ENCODE measurements at regions not wholly inside any gene's neighbourhood (a gene's known extent, or its start where the extent isn't known, plus 50 kb on each side); places are given as distances from the start of the nearest gene placed in this dataset.

- ATAC-seq: no peak
- TF ChIP-seq CTCF (IDR thresholded peaks at IDR 0.05): no peak
- Histone ChIP-seq H3K9me3 (no peaks in the 10 kb centered on the region), H3K27me3 (ENCODE audit: insufficient read depth in 3 of 3, low read length in 2 of 3) (peaks cover 0 to 8% (median 0%) of the 10 kb centered on the region in 3 donors), H3K36me3 (ENCODE audit: insufficient read depth in 1 of 2, low read depth in 1 of 2) (no peaks in the 10 kb centered on the region), H3K4me1 (no peaks in the 10 kb centered on the region), H3K4me3 (no peak overlapping the region), H3K27ac (no peak overlapping the region)
- intact Hi-C loops (cut with DNase I): no loop called here
- no peak for DNase-seq
- WGBS, 3 donors: 58 to 65% (median 64%) methylated on average over 10 of the region's 10 CpGs
Measured at GRCh38 chr20:61192337-61192950, 59.6 kb upstream of the CDH4 start.

GRCh38 chr20:61193164-61193563, 58.9 kb upstream of the CDH4 start:
- WGBS, 3 donors: 87 to 89% (median 88%) methylated on average over 12 to 15 of the region's 15 CpGs
- no peaks in the 10 kb centered on the region for H3K36me3 ChIP-seq (ENCODE audit: insufficient read depth in 1 of 2, low read depth in 1 of 2)
- no peak for TF ChIP-seq CTCF (IDR thresholded peaks at IDR 0.05)
- H3K9me3 ChIP-seq: no peaks in the 10 kb centered on the region
- DNase-seq (no peak), ATAC-seq (no peak)
- H3K4me1 ChIP-seq: no peaks in the 10 kb centered on the region
- intact Hi-C loops (cut with DNase I): no loop called here
- H3K27me3 ChIP-seq (ENCODE audit: insufficient read depth in 3 of 3, low read length in 2 of 3): peaks cover 0 to 8% (median 0%) of the 10 kb centered on the region in 3 donors
- no peak overlapping the region for H3K4me3 ChIP-seq
- no peak overlapping the region for H3K27ac ChIP-seq
